ENCODE measurements at regions not wholly inside any gene's neighbourhood (a gene's known extent, or its start where the extent isn't known, plus 50 kb on each side); places are given as distances from the start of the nearest gene placed in this dataset.
"Not testable (repeated sequence)": the region's sequence is repeated elsewhere in the genome, so short reads cannot be mapped to it uniquely, and the experiment has no call there.

DNA sequence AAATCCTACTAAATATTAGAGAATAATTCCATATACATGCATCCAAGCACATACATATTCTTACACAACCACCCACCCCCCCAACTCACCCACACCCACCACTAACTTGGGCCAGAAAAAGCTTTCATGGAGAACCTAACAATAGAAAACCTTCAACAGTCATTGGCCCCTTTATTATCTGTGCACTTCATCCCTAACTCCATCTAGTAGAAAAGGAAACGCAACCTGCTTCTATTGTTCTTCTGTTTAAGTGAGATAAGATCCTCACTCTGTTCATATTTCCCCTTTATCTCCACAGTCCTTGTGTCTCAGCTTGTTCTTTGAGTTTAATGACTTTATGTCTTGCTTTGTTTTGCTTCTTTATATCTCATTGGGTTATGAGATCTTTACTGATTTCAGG, 1740.2 kb upstream of the CELF4 start:
- no peak for DNase-seq

DNA sequence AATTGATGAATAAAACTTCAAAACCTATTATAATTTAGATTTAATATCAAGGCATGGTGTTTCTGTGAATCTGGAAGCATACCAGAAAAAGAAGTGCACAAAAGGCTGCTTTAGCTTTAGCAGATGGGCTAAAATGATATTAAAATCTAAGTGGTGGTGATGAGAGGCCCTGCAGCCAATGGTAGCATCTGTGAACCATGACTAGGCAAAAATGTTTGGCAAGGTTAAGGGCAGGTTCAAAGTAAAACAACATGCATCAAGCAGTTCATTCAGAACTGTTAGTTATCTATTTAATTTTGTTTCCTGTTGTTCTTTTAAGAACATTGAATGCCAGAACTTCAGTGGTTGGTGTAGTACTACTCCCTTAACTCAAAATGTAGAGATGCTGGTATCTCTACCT, 1736.9 kb upstream of the CELF4 start:
- DNase-seq = no peak

DNA sequence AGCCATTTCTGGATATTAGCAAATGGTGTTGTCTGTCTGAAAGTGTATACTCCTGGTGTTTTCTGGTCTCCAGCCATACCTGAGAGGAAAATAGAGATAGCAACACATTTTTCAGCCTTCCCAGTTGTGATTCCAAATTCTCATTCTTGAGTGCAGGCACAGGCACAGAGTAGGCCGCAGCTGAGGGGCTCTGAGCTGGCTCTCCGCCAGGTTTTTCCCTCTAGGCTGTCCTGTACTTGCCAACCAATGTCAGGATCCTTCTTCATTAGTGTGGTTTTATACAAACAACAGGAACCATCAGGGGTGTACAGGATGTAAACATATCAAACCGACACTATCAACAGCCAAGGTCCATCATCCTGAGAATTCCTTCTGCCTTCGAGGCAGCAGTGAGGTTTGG, 1733.6 kb upstream of the CELF4 start:
- DNase-seq = no peak

DNA sequence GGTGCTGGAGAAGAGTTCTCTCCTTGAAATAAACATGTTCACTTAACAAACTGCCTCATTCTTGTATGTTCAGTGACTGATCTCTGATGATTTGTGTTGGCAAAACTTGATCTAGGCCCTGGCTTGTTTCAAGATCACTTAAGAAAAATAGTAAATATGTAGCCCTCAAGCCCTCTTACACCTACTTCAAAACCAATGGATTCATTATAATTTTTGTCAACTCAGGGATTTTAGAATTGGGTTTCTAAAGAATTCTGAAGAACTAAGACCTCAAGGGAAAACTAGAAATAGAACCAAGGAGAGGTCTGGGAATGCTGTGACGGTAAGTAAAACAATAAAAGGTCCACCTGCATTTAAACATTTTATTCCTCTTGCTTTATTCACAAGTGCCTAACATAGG, 1731.6 kb upstream of the CELF4 start:
- no peak for DNase-seq

- no peak for DNase-seq
These were observed 1730.8 kb upstream of the CELF4 start for GRCh38 chr18:39296293-39296888.

DNA sequence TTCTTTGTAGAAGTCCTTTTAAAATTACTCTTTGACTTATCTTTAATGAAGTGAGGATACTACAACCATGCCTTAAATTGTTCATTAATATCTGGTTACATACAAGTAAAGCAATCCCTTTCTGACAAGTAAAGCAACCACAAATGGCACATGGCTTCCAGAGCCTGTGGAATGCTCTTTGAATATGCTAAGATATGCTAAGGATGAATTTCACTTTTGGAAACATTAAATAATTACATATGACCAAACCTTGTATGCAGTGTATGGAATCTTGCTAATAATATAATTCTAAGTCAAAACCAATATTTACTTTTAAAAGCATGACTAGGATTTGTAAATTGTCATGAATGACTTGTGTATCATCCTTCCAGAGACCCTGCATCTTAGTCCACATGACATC, 1711.2 kb upstream of the CELF4 start:
- DNase-seq = no peak

GRCh38 chr18:39274535-39274934, 1708.9 kb upstream of the CELF4 start:
- DNase-seq = no peak

DNA sequence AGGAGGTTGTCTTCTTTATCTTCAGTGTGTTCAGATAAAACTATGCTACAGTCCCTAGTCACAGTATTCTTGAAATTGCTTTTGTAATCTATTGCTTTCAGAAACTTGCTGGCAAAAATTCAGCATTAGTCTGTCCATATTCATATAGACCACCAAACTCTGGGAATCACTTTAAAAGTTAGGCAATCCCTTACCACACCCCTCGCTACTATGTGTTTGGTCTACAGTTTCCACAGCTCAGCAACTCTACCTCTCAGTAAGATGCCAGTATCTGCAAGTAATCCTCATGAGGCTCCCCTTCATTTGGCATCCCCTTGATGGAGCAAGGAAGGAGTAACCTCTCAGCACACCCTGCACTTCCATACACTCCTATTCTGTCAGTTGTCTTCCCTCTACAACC, 1706.6 kb upstream of the CELF4 start:
- no peak for DNase-seq

DNA sequence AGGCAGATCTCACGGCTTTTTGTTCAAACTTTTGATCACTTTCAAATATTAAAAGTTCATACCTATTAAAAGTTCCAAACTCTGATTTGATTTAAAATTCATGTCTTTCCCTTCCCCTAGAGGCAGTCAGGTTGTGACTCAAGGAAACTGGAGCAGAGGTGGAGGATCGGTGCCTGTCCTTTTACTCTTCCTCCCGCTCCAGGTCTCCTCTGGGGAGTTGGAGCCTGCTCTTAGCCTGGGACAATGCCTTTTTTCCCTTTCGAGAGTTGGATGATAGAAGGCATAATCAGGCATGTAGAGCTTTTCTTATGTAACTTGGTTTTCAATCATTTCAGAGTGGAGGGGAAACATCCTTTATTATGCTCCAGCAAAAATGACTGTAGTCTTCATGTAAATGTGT, 1706.1 kb upstream of the CELF4 start:
- no peak for DNase-seq

GRCh38 chr18:39260565-39260964, 1695.0 kb upstream of the CELF4 start:
- DNase-seq = no peak

GRCh38 chr18:39259736-39260135, 1694.1 kb upstream of the CELF4 start:
- DNase-seq = no peak

DNA sequence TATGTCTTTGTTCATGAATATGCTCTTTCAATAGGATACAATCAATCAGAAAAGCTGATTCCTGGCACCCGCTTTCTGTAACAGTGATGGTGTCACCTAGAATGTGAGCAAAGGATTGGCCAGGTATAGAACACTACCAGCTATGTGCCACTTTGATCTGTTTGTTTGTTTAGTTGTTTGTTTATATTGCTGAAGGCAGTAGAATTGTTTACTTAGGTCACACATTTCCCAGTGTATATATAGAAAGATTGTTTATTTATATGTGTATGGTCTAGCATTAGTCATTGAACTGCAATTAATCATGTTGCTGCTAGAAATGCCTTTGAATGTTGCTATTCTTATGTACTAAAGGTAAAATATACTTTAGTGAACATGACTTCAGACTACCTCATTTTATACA, 1678.6 kb upstream of the CELF4 start:
- DNase-seq = no peak

DNA sequence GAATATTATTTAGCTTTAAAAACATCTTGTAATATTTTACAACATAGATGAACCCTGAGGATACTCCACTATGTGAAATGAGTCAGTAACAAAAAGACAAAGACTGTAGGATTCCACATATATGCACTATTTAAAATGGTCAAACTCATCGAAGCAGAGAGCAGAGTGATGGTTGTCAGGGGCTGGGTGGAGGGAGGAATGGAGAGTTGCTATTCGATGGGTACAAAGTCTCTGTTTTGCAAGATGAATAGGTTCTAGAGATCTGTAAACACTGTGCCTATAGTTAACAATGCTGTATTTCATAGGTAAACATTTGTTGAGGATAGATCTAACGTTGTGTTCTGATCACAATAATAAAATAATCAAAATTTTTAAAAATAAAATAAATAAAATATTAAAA, 1675.9 kb upstream of the CELF4 start:
- no peak for DNase-seq

- DNase-seq = no peak
These were observed 1673.5 kb upstream of the CELF4 start for GRCh38 chr18:39238981-39239660.

- DNase-seq = no peak
These were observed 1669.6 kb upstream of the CELF4 start for GRCh38 chr18:39235118-39235719.

GRCh38 chr18:39232937-39233336, 1667.3 kb upstream of the CELF4 start:
- no peak for DNase-seq

GRCh38 chr18:39232490-39232889, 1666.9 kb upstream of the CELF4 start:
- DNase-seq = no peak

DNA sequence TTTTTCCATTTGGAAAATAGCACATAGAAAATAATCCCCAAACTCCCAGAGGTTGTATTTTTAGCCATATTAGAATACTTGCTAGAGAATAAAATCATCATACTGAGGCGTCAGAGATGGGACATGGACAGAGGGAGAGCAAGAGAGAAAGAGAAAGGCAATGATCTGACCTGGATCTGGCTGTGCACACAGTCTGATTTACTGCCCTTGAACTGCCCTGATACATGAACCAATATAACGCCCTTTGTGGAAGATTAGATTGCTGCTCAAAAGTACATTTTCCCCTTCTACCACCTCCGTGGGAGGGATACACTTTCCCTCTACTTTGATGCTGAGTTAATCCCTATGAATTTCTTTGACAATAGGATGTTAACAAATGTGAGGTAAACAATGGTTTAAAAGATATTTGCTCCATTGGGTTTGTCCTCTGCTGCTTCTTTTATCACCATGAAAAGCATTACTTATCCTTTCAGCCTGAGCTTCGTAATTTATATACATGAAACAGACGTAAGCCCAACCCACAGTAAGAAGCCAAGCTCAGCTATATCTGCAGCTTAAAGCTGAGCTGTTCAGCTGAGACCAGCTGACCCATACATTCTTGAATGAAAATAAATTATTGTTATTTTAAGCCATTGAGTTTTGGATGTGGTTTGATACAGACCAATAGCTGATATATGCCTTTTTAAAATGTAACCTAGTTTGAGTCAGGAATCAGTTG, 1664.6 kb upstream of the CELF4 start:
- no peak for DNase-seq

DNA sequence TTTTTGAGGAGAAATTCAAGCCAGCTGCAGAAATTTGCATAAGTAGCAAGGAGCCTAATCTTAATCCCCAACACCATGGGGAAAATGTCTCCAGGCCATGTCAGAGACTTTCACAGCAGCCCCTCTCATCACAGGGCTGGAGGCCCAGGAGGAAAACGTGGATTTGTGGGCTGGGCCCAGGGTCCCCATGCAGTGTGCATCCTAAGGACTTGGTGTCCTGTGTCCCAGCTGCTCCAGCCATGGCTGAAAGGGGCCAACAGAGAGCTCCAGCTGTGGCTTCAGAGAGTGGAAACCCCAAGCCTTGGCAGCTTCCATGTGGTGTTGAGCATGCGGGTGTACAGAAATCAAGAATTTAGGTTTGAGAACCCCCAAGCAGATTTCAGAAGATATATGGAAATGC, 1662.2 kb upstream of the CELF4 start:
- not testable (repeated sequence) for DNase-seq

GRCh38 chr18:39225373-39225772, 1659.8 kb upstream of the CELF4 start:
- no peak for DNase-seq

GRCh38 chr18:39223283-39223682, 1657.7 kb upstream of the CELF4 start:
- no peak for DNase-seq

GRCh38 chr18:39215920-39216319, 1650.3 kb upstream of the CELF4 start:
- no peak for DNase-seq

DNA sequence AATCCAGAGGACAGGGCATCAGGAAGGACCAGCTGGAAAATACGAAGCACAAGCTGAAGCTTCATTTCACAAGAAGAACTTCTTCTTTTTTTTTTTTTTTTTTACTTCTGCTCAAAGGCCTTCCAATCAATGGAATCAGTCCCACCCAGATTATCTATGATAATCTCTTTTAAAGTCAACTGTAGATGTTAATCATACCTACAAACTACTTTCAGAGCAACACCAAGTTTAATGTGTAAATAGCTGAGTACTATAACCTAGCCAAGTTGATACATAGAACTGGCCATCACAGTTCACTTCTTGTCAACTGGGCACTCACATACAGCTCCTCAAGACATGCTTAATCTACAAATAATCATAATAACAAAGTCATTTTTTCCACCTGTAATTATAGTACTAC, 1645.9 kb upstream of the CELF4 start:
- no peak for DNase-seq

DNA sequence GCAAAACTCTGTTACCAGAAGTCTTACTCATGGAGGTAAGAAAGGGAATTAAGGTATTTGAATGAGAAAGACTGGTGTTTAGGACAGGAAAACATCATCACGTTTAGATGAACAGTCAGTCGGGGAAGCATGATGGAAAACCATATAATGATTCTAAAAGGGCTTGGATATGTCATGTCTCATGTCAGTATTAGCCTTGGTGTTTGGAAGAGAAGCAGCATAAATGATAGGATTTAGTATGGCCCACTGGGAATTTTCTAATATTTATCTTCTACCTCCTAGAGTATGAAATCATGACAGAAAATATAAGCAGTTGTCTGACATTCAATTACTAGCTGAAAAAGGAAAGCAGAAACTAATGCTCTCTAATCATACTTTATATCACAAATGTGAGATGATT, 1643.6 kb upstream of the CELF4 start:
- no peak for DNase-seq

Measured in central memory CD4-positive, alpha-beta T cell (primary cell).